Stimulated activated CD4-positive, alpha-beta T cell treated with anti-CD3 and anti-CD28 coated beads, TNF-alpha, amount 100 ng/mL, for 48 hours (primary cell): ENCODE measurements at regions not wholly inside any gene's neighbourhood (a gene's known extent, or its start where the extent isn't known, plus 50 kb on each side); places are given as distances from the start of the nearest gene placed in this dataset.
A peak's percentile ranks its signal among the peaks of the same experiment; 100 is the strongest.
"Not testable (repeated sequence)": the region's sequence is repeated elsewhere in the genome, so short reads cannot be mapped to it uniquely, and the experiment has no call there.

Experiments
- DNase-seq, 3 donors: peaks; one replicate each; pipeline ENCODE4 v3.0.0-alpha.2; 2020; ENCODE audit warnings: low read depth in 3 of 3

DNA sequence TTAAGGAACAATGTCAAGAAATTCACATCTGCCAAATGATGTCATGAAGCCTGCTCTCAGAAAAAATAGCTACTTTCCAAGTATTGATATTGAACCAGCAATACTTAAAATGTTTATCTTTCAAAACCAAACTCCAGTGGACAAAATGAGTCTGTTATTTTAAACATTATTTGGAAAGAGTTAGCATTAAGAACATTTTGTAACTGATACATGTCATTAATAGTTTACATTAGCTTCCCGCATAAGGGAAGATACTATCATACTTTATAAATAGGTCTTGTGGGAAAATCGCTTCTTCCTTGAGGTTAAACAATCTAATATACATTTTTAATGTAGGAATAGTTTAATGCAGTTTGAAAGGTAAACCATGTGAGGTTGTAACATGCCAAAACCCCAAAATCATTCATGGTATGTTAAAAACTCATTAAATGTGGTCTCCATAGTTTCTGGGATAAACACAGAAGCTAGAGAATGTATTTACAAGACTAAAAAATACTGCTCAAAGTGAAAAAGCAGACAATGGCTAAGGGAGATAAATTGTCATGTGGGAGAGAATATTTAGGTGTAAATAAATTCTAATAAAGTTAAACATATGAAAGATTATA is 73.4 kb upstream of the ATP2B1 start:
- DNase-seq, result no peak

GRCh38 chr12:89781156-89781555 is 72.5 kb upstream of the ATP2B1 start:
- DNase-seq, result no peak

GRCh38 chr12:89779090-89779489 is 70.5 kb upstream of the ATP2B1 start:
- no peak for DNase-seq

DNA sequence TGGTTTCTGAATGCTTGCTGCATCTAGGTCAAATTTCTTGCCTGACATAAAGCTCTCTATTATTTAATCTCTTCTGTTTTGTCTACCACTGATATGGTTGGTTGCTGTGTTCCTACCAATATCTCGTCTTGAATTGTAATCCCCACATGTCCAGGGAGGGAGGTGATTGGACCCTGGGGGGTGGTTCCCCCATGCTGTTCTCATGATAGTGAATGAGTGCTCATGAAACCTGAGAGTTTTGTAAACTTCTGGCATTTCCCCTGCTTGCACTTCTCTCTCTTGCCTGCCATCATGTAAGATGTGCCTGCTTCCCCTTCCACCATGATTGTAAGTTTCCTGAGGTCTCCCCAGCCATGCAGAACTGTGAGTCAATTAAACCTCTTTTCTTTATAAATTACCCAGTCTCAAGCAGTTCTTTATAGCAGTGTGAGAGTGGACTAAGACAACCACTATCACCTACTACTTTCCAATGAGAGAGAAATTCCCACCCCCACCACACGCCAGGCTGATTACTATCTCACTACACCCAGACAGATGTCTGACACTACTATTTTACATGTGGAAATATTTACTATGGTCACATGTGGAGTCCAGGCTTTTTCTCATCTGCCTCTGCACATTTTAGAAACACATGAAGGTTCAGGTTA is 69.2 kb upstream of the ATP2B1 start:
- DNase-seq, result no peak

DNA sequence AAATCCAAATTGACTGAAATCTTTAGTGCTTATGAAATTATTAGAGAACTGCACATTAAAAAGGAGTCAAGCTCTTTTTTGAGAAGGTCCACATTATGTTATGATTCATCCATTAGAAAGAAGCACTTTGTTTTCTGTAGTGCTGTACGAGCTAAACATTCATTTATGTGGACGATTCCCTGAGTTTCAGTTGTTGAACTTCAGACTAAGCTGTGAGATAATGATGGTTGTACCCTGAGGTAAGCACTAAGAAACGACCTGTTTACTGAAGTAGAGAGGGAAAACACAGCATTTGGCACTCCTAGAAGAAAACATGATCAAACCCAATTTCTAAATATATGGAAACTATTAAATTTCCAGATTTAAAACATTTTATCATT is 67.3 kb upstream of the ATP2B1 start:
- no peak for DNase-seq

DNA sequence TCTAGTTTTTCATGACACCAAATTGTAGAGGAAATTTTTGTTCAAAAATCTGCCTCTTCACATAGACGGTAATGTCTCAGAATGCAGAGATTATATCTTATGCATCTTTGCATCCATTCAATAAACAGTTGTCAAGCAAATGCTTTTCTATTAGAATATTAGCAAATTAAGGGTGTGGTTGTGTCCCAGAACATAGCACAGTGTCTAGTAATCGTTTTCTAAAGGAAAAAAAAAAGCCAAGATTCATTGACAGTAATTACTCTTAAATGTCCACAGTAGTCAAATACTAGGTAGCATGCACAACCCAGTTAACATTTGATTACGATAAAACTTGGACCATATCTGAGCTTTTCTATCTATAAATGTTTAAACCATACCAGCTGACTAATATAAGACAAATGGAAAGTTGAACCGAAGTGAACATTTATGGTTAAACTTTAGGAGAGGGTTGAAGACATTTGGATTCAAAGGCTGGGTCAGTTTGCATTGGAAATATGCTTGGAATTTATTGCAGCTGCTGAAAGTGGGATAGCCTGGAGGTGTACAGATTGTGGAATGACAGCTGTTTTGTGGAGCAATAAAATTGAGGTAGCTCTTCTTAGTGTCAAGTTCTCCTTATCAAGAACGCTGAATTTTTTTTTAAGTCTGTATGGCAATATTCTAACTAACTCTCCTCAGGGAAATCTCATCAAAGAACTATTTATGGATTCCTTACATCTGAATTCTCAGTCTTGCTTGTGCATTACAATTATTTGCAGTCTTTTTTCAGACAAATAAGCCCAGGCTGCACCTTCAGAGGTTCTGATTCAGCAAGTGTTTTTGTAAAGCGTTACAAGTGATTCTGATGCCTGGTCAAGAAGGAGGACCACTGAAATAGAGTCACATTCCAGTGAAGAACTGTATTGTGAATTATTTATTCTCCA is 66.7 kb upstream of the ATP2B1 start:
- DNase-seq, result no peak

DNA sequence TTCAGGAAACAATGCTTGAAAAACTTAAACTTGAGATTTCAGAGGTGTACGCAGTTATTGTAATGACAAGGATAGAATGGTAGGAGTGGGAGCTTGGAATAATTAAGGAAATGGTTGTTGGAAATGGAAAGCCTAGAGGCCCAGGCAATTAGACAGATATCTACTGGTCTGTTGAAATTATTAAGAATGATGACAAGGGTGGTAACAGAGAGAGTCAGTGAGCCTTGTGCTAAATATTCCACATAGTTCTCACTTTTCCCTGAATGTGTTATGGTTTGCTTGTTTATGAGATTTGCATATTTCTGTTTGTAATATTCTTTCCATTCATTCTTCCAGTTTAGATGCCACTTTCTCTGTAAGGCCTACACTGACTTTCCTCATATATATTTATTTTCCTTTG is 66.0 kb upstream of the ATP2B1 start:
- DNase-seq, result no peak

- DNase-seq, result no peak
These were observed 61.8 kb upstream of the ATP2B1 start for GRCh38 chr12:89770391-89770790.

DNA sequence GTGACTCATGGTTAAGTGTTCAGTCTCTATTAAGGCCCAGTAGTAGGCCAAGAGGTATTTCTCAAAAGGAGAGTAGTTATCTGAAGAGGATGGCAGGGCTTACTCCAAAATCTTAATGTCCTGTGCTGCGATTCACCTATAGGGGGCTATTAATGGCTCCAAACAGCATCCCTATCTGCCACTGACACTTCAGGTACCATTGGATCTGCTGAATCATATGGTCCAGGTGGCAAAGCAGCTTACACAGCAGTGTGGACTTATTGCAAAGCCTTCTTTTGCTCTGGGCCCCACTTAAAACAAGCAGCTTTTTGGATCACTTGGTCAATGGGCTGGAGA is 60.8 kb upstream of the ATP2B1 start:
- no peak for DNase-seq

GRCh38 chr12:89768586-89769482 is 60.2 kb upstream of the ATP2B1 start:
- DNase-seq, result peak in 1 of 3 donors; percentile 24

- DNase-seq, result no peak
These were observed 57.6 kb upstream of the ATP2B1 start for GRCh38 chr12:89765959-89766824.

- not testable (repeated sequence) for DNase-seq
These were observed 55.5 kb upstream of the ATP2B1 start for GRCh38 chr12:89764164-89764563.

DNA sequence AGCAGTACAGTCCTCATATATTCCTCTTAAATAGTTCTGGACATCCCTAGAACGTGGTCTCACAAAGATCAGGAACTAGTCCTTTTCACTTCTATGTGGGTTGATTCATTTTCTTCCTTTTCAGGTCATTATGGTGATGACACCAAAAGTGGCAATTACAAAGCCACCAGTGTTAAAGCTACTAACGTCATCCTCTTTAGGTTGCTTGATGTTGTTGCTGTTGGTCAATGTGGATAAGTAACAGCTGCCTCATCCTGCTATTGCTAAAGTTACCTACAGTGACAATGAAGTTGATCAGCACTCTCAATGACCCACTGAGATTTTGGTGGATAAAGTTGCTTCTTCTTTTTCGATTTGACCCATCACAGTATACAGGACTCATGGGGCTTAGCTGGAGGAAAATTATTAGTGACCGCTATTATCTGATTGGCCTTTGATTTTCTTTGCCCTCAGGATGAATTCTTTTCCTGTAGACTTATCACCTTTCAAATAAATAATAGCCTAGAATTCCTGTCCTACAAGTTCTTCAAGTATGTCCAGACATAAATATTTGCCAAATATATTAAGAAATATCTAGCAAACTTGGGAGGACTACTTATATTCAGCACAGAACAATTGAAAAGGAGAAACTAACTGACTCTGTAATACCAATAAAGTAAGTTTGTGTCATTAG is 54.0 kb upstream of the ATP2B1 start:
- no peak for DNase-seq

DNA sequence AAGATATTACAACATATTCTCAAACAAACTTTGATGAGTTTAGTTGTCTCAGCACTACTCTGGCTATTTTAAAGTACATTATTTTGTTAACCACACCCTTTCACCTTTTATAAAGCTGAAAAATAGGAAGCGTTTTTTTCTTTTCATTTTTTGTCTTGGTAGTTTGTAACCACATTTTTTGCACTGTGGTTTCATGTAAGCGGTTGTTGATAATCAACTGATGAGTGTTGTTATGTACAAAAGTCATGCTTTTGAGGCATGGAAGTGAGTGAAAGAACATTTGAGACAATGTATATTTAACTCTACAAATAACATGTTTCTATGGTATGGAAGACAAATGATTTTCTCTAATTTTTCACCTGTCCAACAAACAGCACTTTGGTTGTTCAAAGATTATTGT is 52.1 kb upstream of the ATP2B1 start:
- no peak for DNase-seq
